IMR-90 (cell line): ENCODE measurements at regions not wholly inside any gene's neighbourhood (a gene's known extent, or its start where the extent isn't known, plus 50 kb on each side); places are given as distances from the start of the nearest gene placed in this dataset.

Source experiments
- BHLHE40 ChIP-seq: fragments of 150-350 bp; IDR thresholded peaks from 2 replicates; pipeline ENCODE4 v1.6.1; 2016; ENCODE audit warnings: mild to moderate bottlenecking, low read depth, low read length
- CEBPB ChIP-seq: IDR thresholded peaks from 2 replicates; pipeline ENCODE4 v1.6.1; 2012; ENCODE audit warnings: low read depth, low read length, improper control_type of control experiment
- CTCF ChIP-seq: conservative IDR thresholded peaks from 2 replicates; pipeline ENCODE4 v1.5.1; 2012; ENCODE audit warnings: mild to moderate bottlenecking, low read depth, low read length, improper control_type of control experiment
- ELK1 ChIP-seq: fragments of 150-350 bp; IDR thresholded peaks from 2 replicates; pipeline ENCODE4 v1.6.1; 2016; ENCODE audit warnings: low read depth, mild to moderate bottlenecking, low read length, moderate library complexity, borderline replicate concordance
- FOS ChIP-seq: fragments of 150-350 bp; IDR thresholded peaks from 2 replicates; pipeline ENCODE4 v1.6.1; 2016; ENCODE audit warnings: low read depth, low read length
- POLR2A ChIP-seq: IDR thresholded peaks from 2 replicates; pipeline ENCODE4 v1.6.1; 2012; ENCODE audit warnings: mild to moderate bottlenecking, low read depth, low read length
- RAD21 ChIP-seq: IDR thresholded peaks from 2 replicates; pipeline ENCODE4 v1.6.1; 2012; ENCODE audit warnings: low read length, improper control_type of control experiment
- SMC3 ChIP-seq: fragments of 150-350 bp; IDR thresholded peaks from 2 replicates; pipeline ENCODE4 v1.6.1; 2016; ENCODE audit warnings: low read depth, mild to moderate bottlenecking, antibody characterized with exemption, low read length, moderate library complexity

- no peak for TF ChIP-seq ELK1
- no peak for TF ChIP-seq SMC3
- TF ChIP-seq CTCF = no peak
- TF ChIP-seq BHLHE40 = no peak
- no peak for TF ChIP-seq RAD21
- no peak for TF ChIP-seq POLR2A
- TF ChIP-seq FOS = no peak
- no peak for TF ChIP-seq CEBPB
Observed at GRCh38 chrX:28349888-28350287, 237.4 kb upstream of the IL1RAPL1 start.
